ENCODE measurements at regions not wholly inside any gene's neighbourhood (a gene's known extent, or its start where the extent isn't known, plus 50 kb on each side); places are given as distances from the start of the nearest gene placed in this dataset.

- TF ChIP-seq CTCF (IDR thresholded peaks at IDR 0.05) (no peak), POLR2A (IDR thresholded peaks at IDR 0.05) (no peak)
Measured at GRCh38 chr12:130280231-130280630, 57.5 kb upstream of the PIWIL1 start.
